ENCODE measurements at regions not wholly inside any gene's neighbourhood (a gene's known extent, or its start where the extent isn't known, plus 50 kb on each side); places are given as distances from the start of the nearest gene placed in this dataset.
"Not testable (repeated sequence)": the region's sequence is repeated elsewhere in the genome, so short reads cannot be mapped to it uniquely, and the experiment has no call there.

- H3K4me3 ChIP-seq (ENCODE audit: low read depth, low read length): no peak overlapping the region
- no peak for TF ChIP-seq CTCF (IDR thresholded peaks at IDR 0.05; ENCODE audit: insufficient read depth, low read depth, low read length)
- no peak for DNase-seq (ENCODE audit: low read depth)
Measured at GRCh38 chr4:8682296-8682695, 89.7 kb downstream of the CPZ start.

- no peak overlapping the region for H3K4me3 ChIP-seq (ENCODE audit: low read depth, low read length)
- DNase-seq (ENCODE audit: low read depth): no peak
- no peak for TF ChIP-seq CTCF (IDR thresholded peaks at IDR 0.05; ENCODE audit: insufficient read depth, low read depth, low read length)
Measured at GRCh38 chr4:8681391-8681790, 88.8 kb downstream of the CPZ start.

- DNase-seq (ENCODE audit: low read depth): no peak
- H3K4me3 ChIP-seq (ENCODE audit: low read depth, low read length): no peak overlapping the region
- no peak for TF ChIP-seq CTCF (IDR thresholded peaks at IDR 0.05; ENCODE audit: insufficient read depth, low read depth, low read length)
Measured at GRCh38 chr4:8679032-8679431, 86.5 kb downstream of the CPZ start.

GRCh38 chr4:8676676-8677075 lies 84.1 kb downstream of the CPZ start:
- H3K4me3 ChIP-seq (ENCODE audit: low read depth, low read length): no peak overlapping the region
- no peak for TF ChIP-seq CTCF (IDR thresholded peaks at IDR 0.05; ENCODE audit: insufficient read depth, low read depth, low read length)
- no peak for DNase-seq (ENCODE audit: low read depth)

- TF ChIP-seq CTCF (IDR thresholded peaks at IDR 0.05; ENCODE audit: insufficient read depth, low read depth, low read length): no peak
- no peak for DNase-seq (ENCODE audit: low read depth)
- H3K4me3 ChIP-seq (ENCODE audit: low read depth, low read length): no peak overlapping the region
Measured at GRCh38 chr4:8675906-8676305, 83.3 kb downstream of the CPZ start.

- peak; percentile 11 for DNase-seq (ENCODE audit: low read depth)
- no peak for TF ChIP-seq CTCF (IDR thresholded peaks at IDR 0.05; ENCODE audit: insufficient read depth, low read depth, low read length)
- no peak overlapping the region for H3K4me3 ChIP-seq (ENCODE audit: low read depth, low read length)
Measured at GRCh38 chr4:8675383-8675782, 82.8 kb downstream of the CPZ start.

- H3K4me3 ChIP-seq (ENCODE audit: low read depth, low read length): no peak overlapping the region
- TF ChIP-seq CTCF (IDR thresholded peaks at IDR 0.05; ENCODE audit: insufficient read depth, low read depth, low read length): no peak
- no peak for DNase-seq (ENCODE audit: low read depth)
Measured at GRCh38 chr4:8674311-8674885, 81.8 kb downstream of the CPZ start.

GRCh38 chr4:8673106-8673505 lies 80.5 kb downstream of the CPZ start:
- DNase-seq (ENCODE audit: low read depth); H3K4me3 ChIP-seq (ENCODE audit: low read depth, low read length): not testable (repeated sequence)
